ENCODE measurements at regions not wholly inside any gene's neighbourhood (a gene's known extent, or its start where the extent isn't known, plus 50 kb on each side); places are given as distances from the start of the nearest gene placed in this dataset.

DNA sequence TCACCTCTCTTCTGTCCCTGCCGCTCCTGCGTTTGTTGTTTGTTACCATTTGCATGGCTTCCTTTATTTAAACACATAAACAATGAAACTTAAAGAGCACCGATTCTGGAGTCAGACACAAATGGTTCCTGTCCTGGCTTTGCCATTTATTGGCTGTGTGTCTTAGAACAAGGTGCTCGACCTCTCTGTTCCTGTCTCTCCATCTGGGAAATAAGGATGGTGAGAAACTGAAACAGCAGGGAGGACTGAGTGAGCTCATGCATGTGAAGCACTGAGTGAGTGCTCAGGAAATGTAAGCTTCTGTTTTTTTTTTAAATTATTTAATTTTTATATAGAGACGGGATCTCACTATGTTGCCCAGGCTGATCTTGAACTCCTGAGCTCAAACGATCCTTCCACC is 148.2 kb upstream of the WNT4 start:
- Histone ChIP-seq H3K9me3 (ENCODE audit: low read length) (no peaks in the 10 kb centered on the region), H3K4me2 (ENCODE audit: low read depth, low read length) (no peak overlapping the region), H2AFZ (ENCODE audit: low read length) (no peak overlapping the region), H4K20me1 (ENCODE audit: insufficient read depth, low read length) (no peaks in the 10 kb centered on the region), H3K79me2 (ENCODE audit: insufficient read depth, low read length) (no peaks in the 10 kb centered on the region), H3K36me3 (replicated peaks in 1 of 2; ENCODE audit: control insufficient read depth in 1 of 2, insufficient read depth in 2 of 2, low read length in 2 of 2) (no peaks in the 10 kb centered on the region), H3K27me3 (ENCODE audit: control insufficient read depth in 1 of 2, insufficient read depth in 2 of 2, low read length in 2 of 2) (peaks cover 5 to 20% of the 10 kb centered on the region in 2 experiments), H3K9ac (ENCODE audit: insufficient read depth, low read depth, low read length) (no peak overlapping the region), H3K27ac (ENCODE audit: extremely low read length, insufficient read depth, low read length) (no peak overlapping the region), H3K4me3 (replicated peaks in 1 of 3; ENCODE audit: insufficient read depth in 1 of 3, low read depth in 2 of 3, low read length in 3 of 3) (no peak overlapping the region), H3K4me1 (ENCODE audit: insufficient read depth, low read length) (peaks cover 25% of the 10 kb centered on the region)
- FAIRE-seq (no peak), ATAC-seq (no peak), DNase-seq (ENCODE audit: low spot score) (no peak)
- ChIA-PET CTCF (ENCODE audit: low intra/inter-chr PET ratio, low total read pairs) (no interaction called here), POLR2A (no interaction called here)
- TF ChIP-seq, protein P1, sequence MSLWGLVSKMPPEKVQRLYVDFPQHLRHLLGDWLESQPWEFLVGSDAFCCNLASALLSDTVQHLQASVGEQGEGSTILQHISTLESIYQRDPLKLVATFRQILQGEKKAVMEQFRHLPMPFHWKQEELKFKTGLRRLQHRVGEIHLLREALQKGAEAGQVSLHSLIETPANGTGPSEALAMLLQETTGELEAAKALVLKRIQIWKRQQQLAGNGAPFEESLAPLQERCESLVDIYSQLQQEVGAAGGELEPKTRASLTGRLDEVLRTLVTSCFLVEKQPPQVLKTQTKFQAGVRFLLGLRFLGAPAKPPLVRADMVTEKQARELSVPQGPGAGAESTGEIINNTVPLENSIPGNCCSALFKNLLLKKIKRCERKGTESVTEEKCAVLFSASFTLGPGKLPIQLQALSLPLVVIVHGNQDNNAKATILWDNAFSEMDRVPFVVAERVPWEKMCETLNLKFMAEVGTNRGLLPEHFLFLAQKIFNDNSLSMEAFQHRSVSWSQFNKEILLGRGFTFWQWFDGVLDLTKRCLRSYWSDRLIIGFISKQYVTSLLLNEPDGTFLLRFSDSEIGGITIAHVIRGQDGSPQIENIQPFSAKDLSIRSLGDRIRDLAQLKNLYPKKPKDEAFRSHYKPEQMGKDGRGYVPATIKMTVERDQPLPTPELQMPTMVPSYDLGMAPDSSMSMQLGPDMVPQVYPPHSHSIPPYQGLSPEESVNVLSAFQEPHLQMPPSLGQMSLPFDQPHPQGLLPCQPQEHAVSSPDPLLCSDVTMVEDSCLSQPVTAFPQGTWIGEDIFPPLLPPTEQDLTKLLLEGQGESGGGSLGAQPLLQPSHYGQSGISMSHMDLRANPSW (CRISPR knock-in tag; IDR thresholded peaks at IDR 0.05; ENCODE audit: borderline replicate concordance), result no peak
- no peak for TF ChIP-seq HDAC6 (IDR thresholded peaks at IDR 0.05; ENCODE audit: low read depth, low read length)
- peak; percentile 42; the same call in 1 of the 2 replicates for TF ChIP-seq ZNF768 (CRISPR knock-in tag; IDR thresholded peaks at IDR 0.05)
- TF ChIP-seq NKX3-1 (CRISPR knock-in tag; IDR thresholded peaks at IDR 0.05), result no peak
- TF ChIP-seq, protein P2, sequence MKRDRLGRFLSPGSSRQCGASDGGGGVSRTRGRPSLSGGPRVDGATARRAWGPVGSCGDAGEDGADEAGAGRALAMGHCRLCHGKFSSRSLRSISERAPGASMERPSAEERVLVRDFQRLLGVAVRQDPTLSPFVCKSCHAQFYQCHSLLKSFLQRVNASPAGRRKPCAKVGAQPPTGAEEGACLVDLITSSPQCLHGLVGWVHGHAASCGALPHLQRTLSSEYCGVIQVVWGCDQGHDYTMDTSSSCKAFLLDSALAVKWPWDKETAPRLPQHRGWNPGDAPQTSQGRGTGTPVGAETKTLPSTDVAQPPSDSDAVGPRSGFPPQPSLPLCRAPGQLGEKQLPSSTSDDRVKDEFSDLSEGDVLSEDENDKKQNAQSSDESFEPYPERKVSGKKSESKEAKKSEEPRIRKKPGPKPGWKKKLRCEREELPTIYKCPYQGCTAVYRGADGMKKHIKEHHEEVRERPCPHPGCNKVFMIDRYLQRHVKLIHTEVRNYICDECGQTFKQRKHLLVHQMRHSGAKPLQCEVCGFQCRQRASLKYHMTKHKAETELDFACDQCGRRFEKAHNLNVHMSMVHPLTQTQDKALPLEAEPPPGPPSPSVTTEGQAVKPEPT (CRISPR knock-in tag; IDR thresholded peaks at IDR 0.05; ENCODE audit: low read depth), result no peak
- TF ChIP-seq ZFP82 (CRISPR knock-in tag; IDR thresholded peaks at IDR 0.05; ENCODE audit: borderline replicate concordance), result no peak
- TF ChIP-seq, protein P3, sequence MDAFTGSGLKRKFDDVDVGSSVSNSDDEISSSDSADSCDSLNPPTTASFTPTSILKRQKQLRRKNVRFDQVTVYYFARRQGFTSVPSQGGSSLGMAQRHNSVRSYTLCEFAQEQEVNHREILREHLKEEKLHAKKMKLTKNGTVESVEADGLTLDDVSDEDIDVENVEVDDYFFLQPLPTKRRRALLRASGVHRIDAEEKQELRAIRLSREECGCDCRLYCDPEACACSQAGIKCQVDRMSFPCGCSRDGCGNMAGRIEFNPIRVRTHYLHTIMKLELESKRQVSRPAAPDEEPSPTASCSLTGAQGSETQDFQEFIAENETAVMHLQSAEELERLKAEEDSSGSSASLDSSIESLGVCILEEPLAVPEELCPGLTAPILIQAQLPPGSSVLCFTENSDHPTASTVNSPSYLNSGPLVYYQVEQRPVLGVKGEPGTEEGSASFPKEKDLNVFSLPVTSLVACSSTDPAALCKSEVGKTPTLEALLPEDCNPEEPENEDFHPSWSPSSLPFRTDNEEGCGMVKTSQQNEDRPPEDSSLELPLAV (CRISPR knock-in tag; conservative IDR thresholded peaks at IDR 0.05; ENCODE audit: low read depth), result no peak
- TF ChIP-seq ZNF33A (CRISPR knock-in tag; IDR thresholded peaks at IDR 0.05; ENCODE audit: borderline replicate concordance), result no peak
- WGBS (ENCODE audit: low lambda C conversion rate), result 35% methylated on average over 6 of the region's 6 CpGs
- in situ Hi-C loops (cut with HindIII; ENCODE audit: extremely low pct_ligation_motif_present, low pct_unique_long_range_greater_than_20kb) (no loop called here), intact Hi-C loops (cut with micrococcal nuclease; ENCODE audit: unreplicated experiment) (no loop called here)
- BruUV-seq (replicated peaks), result no TSS peak

Measured in HepG2 (cell line).